HEK293 (cell line): ENCODE measurements at regions not wholly inside any gene's neighbourhood (a gene's known extent, or its start where the extent isn't known, plus 50 kb on each side); places are given as distances from the start of the nearest gene placed in this dataset.

Experiments used
- CTCF ChIA-PET: fragments of 350-600 bp; formaldehyde crosslinking; extraction: SDS; loops from one replicate; lab custom pipeline; 2021; ENCODE audit warnings: antibody characterized with exemption; lab: Yijun Ruan, JAX
- POLR2A ChIA-PET: fragments of 300-600 bp; formaldehyde crosslinking; extraction: SDS; loops from one replicate; lab custom pipeline; 2020; ENCODE audit warnings: antibody characterized with exemption, inconsistent platforms; lab: Yijun Ruan, JAX
- H3K27ac ChIP-seq: fragments of 200-500 bp; sonication (Bioruptor generic); 2 replicates; pipeline ENCODE4 v1.5.1; 2014; ENCODE audit warnings: low read depth, low read length, control low read depth, inconsistent platforms; ENCODE audit errors: extremely low read depth
- H3K36me3 ChIP-seq, 2 experiments: fragments of 200-500 bp in 1 of 2; sonication (Bioruptor generic) in 1 of 2; 1 replicate in 1 of 2; 2 replicates in 1 of 2; pipeline ENCODE4 v1.5.1; 2014 to 2017; ENCODE audit warnings: inconsistent platforms in 2 of 2, low read length in 2 of 2; ENCODE audit not compliant: control insufficient read depth in 2 of 2, insufficient read depth in 1 of 2
- H3K4me1 ChIP-seq: fragments of 200-500 bp; sonication (Bioruptor generic); 2 replicates; pipeline ENCODE4 v1.5.1; 2014; ENCODE audit warnings: mild to moderate bottlenecking, low read length, inconsistent platforms; ENCODE audit not compliant: control insufficient read depth, insufficient read depth
- H3K4me3 ChIP-seq: 2 replicates; pipeline ENCODE4 v1.5.1; 2011; ENCODE audit warnings: low read depth, mild to moderate bottlenecking, control low read depth, low read length, moderate library complexity
- H3K9me3 ChIP-seq: fragments of 200-500 bp; sonication (Bioruptor generic); 2 replicates; pipeline ENCODE4 v1.5.1; 2014; ENCODE audit warnings: low read depth, low read length, inconsistent platforms; ENCODE audit not compliant: control insufficient read depth, insufficient read depth
- BCL11A ChIP-seq: fragments of 450-650 bp; formaldehyde crosslinking; IDR thresholded peaks from 2 replicates; pipeline ENCODE4 v1.5.1; 2016; ENCODE audit warnings: low read depth, missing biosample characterization, missing genetic modification characterization
- HOXD13 ChIP-seq: sonication (generic); formaldehyde crosslinking; IDR thresholded peaks from 2 replicates; pipeline ENCODE4 v1.8.0; 2022; ENCODE audit warnings: missing genetic modification reagents, borderline replicate concordance
- OSR2 ChIP-seq: fragments of 450-650 bp; formaldehyde crosslinking; IDR thresholded peaks from 2 replicates; pipeline ENCODE4 v1.5.1; 2016; ENCODE audit warnings: missing biosample characterization, missing genetic modification characterization
- RBAK ChIP-seq: fragments of 450-650 bp; formaldehyde crosslinking; IDR thresholded peaks from 2 replicates; pipeline ENCODE4 v1.5.1; 2016; ENCODE audit warnings: missing biosample characterization, missing genetic modification characterization
- SETDB1 ChIP-seq: IDR thresholded peaks from one replicate; pipeline ENCODE4 v1.6.1; 2017; ENCODE audit warnings: mild to moderate bottlenecking, low read length, moderate library complexity, mixed read lengths; ENCODE audit not compliant: insufficient read length
- SP3 ChIP-seq: fragments of 450-650 bp; formaldehyde crosslinking; IDR thresholded peaks from 2 replicates; pipeline ENCODE4 v1.5.1; 2016; ENCODE audit warnings: missing biosample characterization, missing genetic modification characterization
- ZNF112 ChIP-seq: fragments of 450-650 bp; formaldehyde crosslinking; IDR thresholded peaks from 2 replicates; pipeline ENCODE4 v1.5.0; 2017; ENCODE audit warnings: missing biosample characterization, missing genetic modification characterization
- ZNF19 ChIP-seq: fragments of 450-650 bp; formaldehyde crosslinking; IDR thresholded peaks from 2 replicates; pipeline ENCODE4; 2016; ENCODE audit warnings: missing biosample characterization, missing genetic modification characterization, low read depth
- ZNF341 ChIP-seq: fragments of 450-650 bp; formaldehyde crosslinking; IDR thresholded peaks from 2 replicates; pipeline ENCODE4; 2016; ENCODE audit warnings: low read depth, missing biosample characterization, missing genetic modification characterization
- ZNF391 ChIP-seq: fragments of 450-650 bp; formaldehyde crosslinking; IDR thresholded peaks from 2 replicates; pipeline ENCODE4 v1.5.1; 2016; ENCODE audit warnings: low read depth, missing biosample characterization, missing genetic modification characterization, borderline replicate concordance
- ZNF423 ChIP-seq: fragments of 450-650 bp; formaldehyde crosslinking; IDR thresholded peaks from 2 replicates; pipeline ENCODE4 v1.5.1; 2016; ENCODE audit warnings: missing biosample characterization, missing genetic modification characterization
- ZNF473 ChIP-seq: fragments of 450-650 bp; formaldehyde crosslinking; IDR thresholded peaks from 2 replicates; pipeline ENCODE4 v1.5.1; 2017; ENCODE audit warnings: missing biosample characterization, missing genetic modification characterization
- ZNF777 ChIP-seq: fragments of 450-650 bp; formaldehyde crosslinking; IDR thresholded peaks from 2 replicates; pipeline ENCODE4 v1.5.1; 2017; ENCODE audit warnings: missing biosample characterization, missing genetic modification characterization, borderline replicate concordance
- TF ChIP-seq, protein P1 (sequence below): fragments of 450-650 bp; formaldehyde crosslinking; IDR thresholded peaks from 2 replicates; pipeline ENCODE4 v1.5.1; 2017; ENCODE audit warnings: missing biosample characterization, missing genetic modification characterization
- TF ChIP-seq, protein P2 (sequence below): fragments of 450-650 bp; formaldehyde crosslinking; IDR thresholded peaks from 2 replicates; pipeline ENCODE4 v1.5.1; 2016; ENCODE audit warnings: missing biosample characterization, missing genetic modification characterization
- TF ChIP-seq, protein P3 (sequence below): fragments of 450-650 bp; formaldehyde crosslinking; IDR thresholded peaks from 2 replicates; pipeline ENCODE4 v1.5.1; 2016; ENCODE audit warnings: missing biosample characterization, missing genetic modification characterization
- TF ChIP-seq, protein P4 (sequence below): fragments of 450-650 bp; formaldehyde crosslinking; IDR thresholded peaks from 2 replicates; pipeline ENCODE4 v1.5.1; 2016; ENCODE audit warnings: missing biosample characterization, missing genetic modification characterization
- TF ChIP-seq, protein P5 (sequence below): fragments of 450-650 bp; formaldehyde crosslinking; IDR thresholded peaks from 2 replicates; pipeline ENCODE4 v1.5.1; 2016; ENCODE audit warnings: missing biosample characterization, missing genetic modification characterization
- TF ChIP-seq, protein P6 (sequence below): fragments of 450-650 bp; formaldehyde crosslinking; IDR thresholded peaks from 2 replicates; pipeline ENCODE4 v1.5.1; 2016; ENCODE audit warnings: missing biosample characterization, missing genetic modification characterization
- TF ChIP-seq, protein P7 (sequence below): fragments of 450-650 bp; formaldehyde crosslinking; IDR thresholded peaks from 2 replicates; pipeline ENCODE4 v1.5.1; 2016; ENCODE audit warnings: missing biosample characterization, missing genetic modification characterization
- TF ChIP-seq, protein P8 (sequence below): fragments of 450-650 bp; formaldehyde crosslinking; IDR thresholded peaks from 2 replicates; pipeline ENCODE4 v1.5.0; 2017; ENCODE audit warnings: missing biosample characterization, missing genetic modification characterization, borderline replicate concordance

DNA sequence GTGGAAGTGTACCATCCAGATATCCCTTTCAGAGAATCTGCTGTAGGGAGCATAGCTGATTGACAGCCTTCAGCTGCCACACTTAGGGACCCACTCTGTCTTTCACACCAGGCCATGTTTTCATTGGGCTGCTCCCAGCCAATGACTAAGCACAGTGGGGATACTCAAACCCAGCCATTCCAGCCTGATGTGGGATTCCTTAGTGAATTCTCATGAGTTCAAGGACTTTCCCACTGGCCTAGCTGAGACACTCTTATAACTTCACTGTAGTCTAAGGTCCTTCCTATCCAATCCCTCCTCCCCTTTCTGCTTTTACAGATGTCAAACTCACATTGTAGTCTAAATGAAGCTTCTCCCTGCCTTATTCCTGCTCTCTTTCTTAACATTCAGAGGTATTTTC, 201.2 kb downstream of the PIK3C3 start (continued):
- TF ChIP-seq, protein P1, sequence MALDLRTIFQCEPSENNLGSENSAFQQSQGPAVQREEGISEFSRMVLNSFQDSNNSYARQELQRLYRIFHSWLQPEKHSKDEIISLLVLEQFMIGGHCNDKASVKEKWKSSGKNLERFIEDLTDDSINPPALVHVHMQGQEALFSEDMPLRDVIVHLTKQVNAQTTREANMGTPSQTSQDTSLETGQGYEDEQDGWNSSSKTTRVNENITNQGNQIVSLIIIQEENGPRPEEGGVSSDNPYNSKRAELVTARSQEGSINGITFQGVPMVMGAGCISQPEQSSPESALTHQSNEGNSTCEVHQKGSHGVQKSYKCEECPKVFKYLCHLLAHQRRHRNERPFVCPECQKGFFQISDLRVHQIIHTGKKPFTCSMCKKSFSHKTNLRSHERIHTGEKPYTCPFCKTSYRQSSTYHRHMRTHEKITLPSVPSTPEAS (tag by site-specific recombination) = no peak
- TF ChIP-seq ZNF112 (tag by site-specific recombination) = no peak

DNA sequence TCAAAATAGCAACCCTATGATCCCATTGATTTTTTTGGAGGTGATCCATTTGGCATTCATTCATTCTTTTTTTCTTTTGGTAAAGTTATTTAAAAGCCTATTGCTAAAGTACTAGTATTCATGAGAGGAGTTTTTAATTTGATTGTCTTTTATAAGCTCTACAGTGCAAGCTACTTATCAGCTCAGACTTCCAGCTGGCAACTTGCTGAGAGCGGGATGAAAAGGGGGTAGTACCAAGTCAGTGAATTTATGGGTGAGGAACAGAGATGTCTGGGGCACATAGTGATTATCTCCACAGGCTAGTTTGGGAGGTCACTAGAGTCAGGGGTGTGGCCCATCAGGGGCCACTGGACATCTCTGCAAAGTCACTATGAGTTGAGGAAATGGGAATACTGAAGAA, 202.4 kb downstream of the PIK3C3 start:
- H3K9me3 ChIP-seq = no peaks in the 10 kb centered on the region
- no peak overlapping the region for H3K27ac ChIP-seq
- CTCF ChIA-PET = interaction anchor here (1.4 kb wide), 1 partner anchor 43 kb away, joined by 5 read pairs; no protein-coding TSS in a partner anchor
- TF ChIP-seq RBAK (no peak), ZNF777 (no peak), HOXD13 (CRISPR knock-in tag) (no peak), SP3 (tag by site-specific recombination) (no peak), ZNF341 (tag by site-specific recombination) (no peak), ZNF423 (tag by site-specific recombination) (no peak), ZNF19 (tag by site-specific recombination) (no peak), OSR2 (tag by site-specific recombination) (no peak), ZNF391 (tag by site-specific recombination) (no peak), ZNF473 (tag by site-specific recombination) (no peak), SETDB1 (no peak), BCL11A (tag by site-specific recombination) (no peak)
- TF ChIP-seq, protein P2, sequence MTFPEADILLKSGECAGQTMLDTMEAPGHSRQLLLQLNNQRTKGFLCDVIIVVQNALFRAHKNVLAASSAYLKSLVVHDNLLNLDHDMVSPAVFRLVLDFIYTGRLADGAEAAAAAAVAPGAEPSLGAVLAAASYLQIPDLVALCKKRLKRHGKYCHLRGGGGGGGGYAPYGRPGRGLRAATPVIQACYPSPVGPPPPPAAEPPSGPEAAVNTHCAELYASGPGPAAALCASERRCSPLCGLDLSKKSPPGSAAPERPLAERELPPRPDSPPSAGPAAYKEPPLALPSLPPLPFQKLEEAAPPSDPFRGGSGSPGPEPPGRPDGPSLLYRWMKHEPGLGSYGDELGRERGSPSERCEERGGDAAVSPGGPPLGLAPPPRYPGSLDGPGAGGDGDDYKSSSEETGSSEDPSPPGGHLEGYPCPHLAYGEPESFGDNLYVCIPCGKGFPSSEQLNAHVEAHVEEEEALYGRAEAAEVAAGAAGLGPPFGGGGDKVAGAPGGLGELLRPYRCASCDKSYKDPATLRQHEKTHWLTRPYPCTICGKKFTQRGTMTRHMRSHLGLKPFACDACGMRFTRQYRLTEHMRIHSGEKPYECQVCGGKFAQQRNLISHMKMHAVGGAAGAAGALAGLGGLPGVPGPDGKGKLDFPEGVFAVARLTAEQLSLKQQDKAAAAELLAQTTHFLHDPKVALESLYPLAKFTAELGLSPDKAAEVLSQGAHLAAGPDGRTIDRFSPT (tag by site-specific recombination) = no peak
- TF ChIP-seq, protein P3, sequence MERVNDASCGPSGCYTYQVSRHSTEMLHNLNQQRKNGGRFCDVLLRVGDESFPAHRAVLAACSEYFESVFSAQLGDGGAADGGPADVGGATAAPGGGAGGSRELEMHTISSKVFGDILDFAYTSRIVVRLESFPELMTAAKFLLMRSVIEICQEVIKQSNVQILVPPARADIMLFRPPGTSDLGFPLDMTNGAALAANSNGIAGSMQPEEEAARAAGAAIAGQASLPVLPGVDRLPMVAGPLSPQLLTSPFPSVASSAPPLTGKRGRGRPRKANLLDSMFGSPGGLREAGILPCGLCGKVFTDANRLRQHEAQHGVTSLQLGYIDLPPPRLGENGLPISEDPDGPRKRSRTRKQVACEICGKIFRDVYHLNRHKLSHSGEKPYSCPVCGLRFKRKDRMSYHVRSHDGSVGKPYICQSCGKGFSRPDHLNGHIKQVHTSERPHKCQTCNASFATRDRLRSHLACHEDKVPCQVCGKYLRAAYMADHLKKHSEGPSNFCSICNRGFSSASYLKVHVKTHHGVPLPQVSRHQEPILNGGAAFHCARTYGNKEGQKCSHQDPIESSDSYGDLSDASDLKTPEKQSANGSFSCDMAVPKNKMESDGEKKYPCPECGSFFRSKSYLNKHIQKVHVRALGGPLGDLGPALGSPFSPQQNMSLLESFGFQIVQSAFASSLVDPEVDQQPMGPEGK (tag by site-specific recombination) = no peak
- TF ChIP-seq, protein P4, sequence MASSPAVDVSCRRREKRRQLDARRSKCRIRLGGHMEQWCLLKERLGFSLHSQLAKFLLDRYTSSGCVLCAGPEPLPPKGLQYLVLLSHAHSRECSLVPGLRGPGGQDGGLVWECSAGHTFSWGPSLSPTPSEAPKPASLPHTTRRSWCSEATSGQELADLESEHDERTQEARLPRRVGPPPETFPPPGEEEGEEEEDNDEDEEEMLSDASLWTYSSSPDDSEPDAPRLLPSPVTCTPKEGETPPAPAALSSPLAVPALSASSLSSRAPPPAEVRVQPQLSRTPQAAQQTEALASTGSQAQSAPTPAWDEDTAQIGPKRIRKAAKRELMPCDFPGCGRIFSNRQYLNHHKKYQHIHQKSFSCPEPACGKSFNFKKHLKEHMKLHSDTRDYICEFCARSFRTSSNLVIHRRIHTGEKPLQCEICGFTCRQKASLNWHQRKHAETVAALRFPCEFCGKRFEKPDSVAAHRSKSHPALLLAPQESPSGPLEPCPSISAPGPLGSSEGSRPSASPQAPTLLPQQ (tag by site-specific recombination) = no peak
- TF ChIP-seq, protein P5, sequence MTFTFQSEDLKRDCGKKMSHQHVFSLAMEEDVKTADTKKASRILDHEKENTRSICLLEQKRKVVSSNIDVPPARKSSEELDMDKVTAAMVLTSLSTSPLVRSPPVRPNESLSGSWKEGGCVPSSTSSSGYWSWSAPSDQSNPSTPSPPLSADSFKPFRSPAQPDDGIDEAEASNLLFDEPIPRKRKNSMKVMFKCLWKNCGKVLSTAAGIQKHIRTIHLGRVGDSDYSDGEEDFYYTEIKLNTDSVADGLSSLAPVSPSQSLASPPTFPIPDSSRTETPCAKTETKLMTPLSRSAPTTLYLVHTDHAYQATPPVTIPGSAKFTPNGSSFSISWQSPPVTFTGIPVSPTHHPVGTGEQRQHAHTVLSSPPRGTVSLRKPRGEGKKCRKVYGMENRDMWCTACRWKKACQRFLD = no peak
- TF ChIP-seq, protein P6, sequence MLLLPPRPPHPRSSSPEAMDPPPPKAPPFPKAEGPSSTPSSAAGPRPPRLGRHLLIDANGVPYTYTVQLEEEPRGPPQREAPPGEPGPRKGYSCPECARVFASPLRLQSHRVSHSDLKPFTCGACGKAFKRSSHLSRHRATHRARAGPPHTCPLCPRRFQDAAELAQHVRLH (tag by site-specific recombination) = no peak
- TF ChIP-seq, protein P7, sequence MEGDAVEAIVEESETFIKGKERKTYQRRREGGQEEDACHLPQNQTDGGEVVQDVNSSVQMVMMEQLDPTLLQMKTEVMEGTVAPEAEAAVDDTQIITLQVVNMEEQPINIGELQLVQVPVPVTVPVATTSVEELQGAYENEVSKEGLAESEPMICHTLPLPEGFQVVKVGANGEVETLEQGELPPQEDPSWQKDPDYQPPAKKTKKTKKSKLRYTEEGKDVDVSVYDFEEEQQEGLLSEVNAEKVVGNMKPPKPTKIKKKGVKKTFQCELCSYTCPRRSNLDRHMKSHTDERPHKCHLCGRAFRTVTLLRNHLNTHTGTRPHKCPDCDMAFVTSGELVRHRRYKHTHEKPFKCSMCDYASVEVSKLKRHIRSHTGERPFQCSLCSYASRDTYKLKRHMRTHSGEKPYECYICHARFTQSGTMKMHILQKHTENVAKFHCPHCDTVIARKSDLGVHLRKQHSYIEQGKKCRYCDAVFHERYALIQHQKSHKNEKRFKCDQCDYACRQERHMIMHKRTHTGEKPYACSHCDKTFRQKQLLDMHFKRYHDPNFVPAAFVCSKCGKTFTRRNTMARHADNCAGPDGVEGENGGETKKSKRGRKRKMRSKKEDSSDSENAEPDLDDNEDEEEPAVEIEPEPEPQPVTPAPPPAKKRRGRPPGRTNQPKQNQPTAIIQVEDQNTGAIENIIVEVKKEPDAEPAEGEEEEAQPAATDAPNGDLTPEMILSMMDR = no peak
- TF ChIP-seq, protein P8, sequence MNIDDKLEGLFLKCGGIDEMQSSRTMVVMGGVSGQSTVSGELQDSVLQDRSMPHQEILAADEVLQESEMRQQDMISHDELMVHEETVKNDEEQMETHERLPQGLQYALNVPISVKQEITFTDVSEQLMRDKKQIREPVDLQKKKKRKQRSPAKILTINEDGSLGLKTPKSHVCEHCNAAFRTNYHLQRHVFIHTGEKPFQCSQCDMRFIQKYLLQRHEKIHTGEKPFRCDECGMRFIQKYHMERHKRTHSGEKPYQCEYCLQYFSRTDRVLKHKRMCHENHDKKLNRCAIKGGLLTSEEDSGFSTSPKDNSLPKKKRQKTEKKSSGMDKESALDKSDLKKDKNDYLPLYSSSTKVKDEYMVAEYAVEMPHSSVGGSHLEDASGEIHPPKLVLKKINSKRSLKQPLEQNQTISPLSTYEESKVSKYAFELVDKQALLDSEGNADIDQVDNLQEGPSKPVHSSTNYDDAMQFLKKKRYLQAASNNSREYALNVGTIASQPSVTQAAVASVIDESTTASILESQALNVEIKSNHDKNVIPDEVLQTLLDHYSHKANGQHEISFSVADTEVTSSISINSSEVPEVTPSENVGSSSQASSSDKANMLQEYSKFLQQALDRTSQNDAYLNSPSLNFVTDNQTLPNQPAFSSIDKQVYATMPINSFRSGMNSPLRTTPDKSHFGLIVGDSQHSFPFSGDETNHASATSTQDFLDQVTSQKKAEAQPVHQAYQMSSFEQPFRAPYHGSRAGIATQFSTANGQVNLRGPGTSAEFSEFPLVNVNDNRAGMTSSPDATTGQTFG = no peak
- H3K36me3 ChIP-seq = no peaks in the 10 kb centered on the region
- H3K4me3 ChIP-seq = no peak overlapping the region
- H3K4me1 ChIP-seq = no peaks in the 10 kb centered on the region
- POLR2A ChIA-PET = no interaction called here
